Astrocyte (in vitro differentiated cells and primary cell): ENCODE measurements at regions not wholly inside any gene's neighbourhood (a gene's known extent, or its start where the extent isn't known, plus 50 kb on each side); places are given as distances from the start of the nearest gene placed in this dataset.
A peak's percentile ranks its signal among the peaks of the same experiment; 100 is the strongest.
"Not testable (repeated sequence)": the region's sequence is repeated elsewhere in the genome, so short reads cannot be mapped to it uniquely, and the experiment has no call there.

Source experiments
- DNase-seq: peaks from one replicate; pipeline ENCODE4 v3.0.0-alpha.2; 2010; ENCODE audit warnings: low read depth
- FAIRE-seq: peaks from 2 replicates; lab custom pipeline; 2011; peaks lifted over from hg19 to GRCh38; lab: Jason Lieb, UNC
- H2AFZ ChIP-seq: 2 replicates; pipeline ENCODE4 v1.6.0; 2012; ENCODE audit warnings: low read depth, low read length, inconsistent platforms
- H3K27ac ChIP-seq: 2 replicates; pipeline ENCODE4 v1.5.1; 2011; ENCODE audit warnings: low read depth, low read length, inconsistent platforms
- H3K27me3 ChIP-seq: 2 replicates; pipeline ENCODE4 v1.6.0; 2011; ENCODE audit warnings: low read length, inconsistent platforms; ENCODE audit not compliant: insufficient read depth
- H3K36me3 ChIP-seq: 2 replicates; pipeline ENCODE4 v1.5.1; 2011; ENCODE audit warnings: low read length, inconsistent platforms; ENCODE audit not compliant: insufficient read depth
- H3K4me1 ChIP-seq: 2 replicates; pipeline ENCODE4 v1.5.1; 2011; ENCODE audit warnings: low read length, inconsistent platforms; ENCODE audit not compliant: insufficient read depth
- H3K4me2 ChIP-seq: 2 replicates; pipeline ENCODE4 v1.6.0; 2012; ENCODE audit warnings: low read length, inconsistent platforms
- H3K4me3 ChIP-seq: 2 replicates; pipeline ENCODE4 v1.5.1; 2011; ENCODE audit warnings: low read depth, mild to moderate bottlenecking, low read length, inconsistent platforms; ENCODE audit not compliant: insufficient read depth
- H3K79me2 ChIP-seq: 2 replicates; pipeline ENCODE4 v1.6.0; 2012; ENCODE audit warnings: mild to moderate bottlenecking, low read length, inconsistent platforms; ENCODE audit not compliant: insufficient read depth
- H3K9ac ChIP-seq: 2 replicates; pipeline ENCODE4 v1.6.0; 2012; ENCODE audit warnings: mild to moderate bottlenecking, low read length, inconsistent platforms
- H3K9me3 ChIP-seq: 2 replicates; pipeline ENCODE4 v1.5.1; 2012; ENCODE audit warnings: low read depth, mild to moderate bottlenecking, low read length, inconsistent platforms; ENCODE audit not compliant: insufficient read depth
- H4K20me1 ChIP-seq: 2 replicates; pipeline ENCODE4 v1.6.0; 2012; ENCODE audit warnings: low read length, inconsistent platforms; ENCODE audit not compliant: insufficient read depth
- H3K27ac Mint-ChIP-seq: one replicate; pipeline ENCODE4 v1.8.0; 2021; ENCODE audit warnings: mild to moderate bottlenecking, mixed read lengths; ENCODE audit not compliant: unreplicated experiment
- H3K27me3 Mint-ChIP-seq: one replicate; pipeline ENCODE4 v1.8.0; 2021; ENCODE audit warnings: low read depth, mixed read lengths; ENCODE audit not compliant: unreplicated experiment
- H3K36me3 Mint-ChIP-seq: one replicate; pipeline ENCODE4 v1.8.0; 2021; ENCODE audit warnings: low read depth, mixed read lengths; ENCODE audit not compliant: unreplicated experiment
- H3K4me1 Mint-ChIP-seq: one replicate; pipeline ENCODE4 v1.8.0; 2021; ENCODE audit warnings: low read depth, mixed read lengths; ENCODE audit not compliant: unreplicated experiment
- H3K4me3 Mint-ChIP-seq: one replicate; pipeline ENCODE4 v1.8.0; 2021; ENCODE audit warnings: mild to moderate bottlenecking, moderate library complexity, mixed read lengths; ENCODE audit not compliant: unreplicated experiment
- H3K9me3 Mint-ChIP-seq: one replicate; pipeline ENCODE4 v1.8.0; 2021; ENCODE audit warnings: mild to moderate bottlenecking, mixed read lengths; ENCODE audit not compliant: unreplicated experiment
- EZH2 ChIP-seq: IDR thresholded peaks from 2 replicates; pipeline ENCODE4 v1.6.1; 2012; ENCODE audit warnings: mild to moderate bottlenecking, low read length, inconsistent platforms; ENCODE audit not compliant: insufficient read depth
- TF ChIP-seq, protein P1 (sequence below): IDR thresholded peaks from 2 replicates; pipeline ENCODE4 v1.5.1; 2011; ENCODE audit warnings: low read depth, mild to moderate bottlenecking, inconsistent platforms, low read length, moderate library complexity; ENCODE audit not compliant: insufficient read depth

DNA sequence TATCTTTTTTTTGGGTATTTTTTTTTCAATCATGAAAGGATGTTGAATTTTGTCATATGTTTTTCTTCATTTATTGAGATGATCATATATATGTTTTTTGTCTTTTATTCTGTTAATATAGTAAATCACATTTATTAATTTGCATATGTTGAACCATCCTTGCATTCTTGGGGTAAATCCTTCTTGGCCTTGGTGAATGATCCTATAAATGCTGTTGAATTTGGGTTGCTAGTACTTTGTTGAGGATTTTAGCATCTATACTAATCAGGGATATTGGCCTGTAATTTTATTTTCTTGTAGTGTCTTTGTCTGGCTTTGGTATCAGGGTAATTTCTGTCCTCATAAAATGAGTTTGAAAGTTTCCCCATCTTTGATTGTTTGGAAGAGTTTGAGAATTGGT lies 199.9 kb downstream of the B3GLCT start:
- Histone ChIP-seq H3K4me3 (no peak overlapping the region), H3K27ac (no peak overlapping the region), H3K36me3 (no peaks in the 10 kb centered on the region), H4K20me1 (no peaks in the 10 kb centered on the region), H3K4me2 (no peak overlapping the region), H3K9ac (no peak overlapping the region), H3K27me3 (no peaks in the 10 kb centered on the region), H2AFZ (no peak overlapping the region), H3K79me2 (no peaks in the 10 kb centered on the region), H3K9me3 (no peaks in the 10 kb centered on the region), H3K4me1 (no peaks in the 10 kb centered on the region)
- Mint-ChIP-seq H3K27ac (no peak overlapping the region), H3K9me3 (peaks cover 9% of the 10 kb centered on the region), H3K36me3 (no peaks in the 10 kb centered on the region), H3K4me1 (peaks cover 4% of the 10 kb centered on the region), H3K4me3 (no peak overlapping the region), H3K27me3 (peaks cover 2% of the 10 kb centered on the region)
- DNase-seq (no peak), FAIRE-seq (no peak)
- TF ChIP-seq, protein P1, sequence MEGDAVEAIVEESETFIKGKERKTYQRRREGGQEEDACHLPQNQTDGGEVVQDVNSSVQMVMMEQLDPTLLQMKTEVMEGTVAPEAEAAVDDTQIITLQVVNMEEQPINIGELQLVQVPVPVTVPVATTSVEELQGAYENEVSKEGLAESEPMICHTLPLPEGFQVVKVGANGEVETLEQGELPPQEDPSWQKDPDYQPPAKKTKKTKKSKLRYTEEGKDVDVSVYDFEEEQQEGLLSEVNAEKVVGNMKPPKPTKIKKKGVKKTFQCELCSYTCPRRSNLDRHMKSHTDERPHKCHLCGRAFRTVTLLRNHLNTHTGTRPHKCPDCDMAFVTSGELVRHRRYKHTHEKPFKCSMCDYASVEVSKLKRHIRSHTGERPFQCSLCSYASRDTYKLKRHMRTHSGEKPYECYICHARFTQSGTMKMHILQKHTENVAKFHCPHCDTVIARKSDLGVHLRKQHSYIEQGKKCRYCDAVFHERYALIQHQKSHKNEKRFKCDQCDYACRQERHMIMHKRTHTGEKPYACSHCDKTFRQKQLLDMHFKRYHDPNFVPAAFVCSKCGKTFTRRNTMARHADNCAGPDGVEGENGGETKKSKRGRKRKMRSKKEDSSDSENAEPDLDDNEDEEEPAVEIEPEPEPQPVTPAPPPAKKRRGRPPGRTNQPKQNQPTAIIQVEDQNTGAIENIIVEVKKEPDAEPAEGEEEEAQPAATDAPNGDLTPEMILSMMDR: no peak
- TF ChIP-seq EZH2: no peak

DNA sequence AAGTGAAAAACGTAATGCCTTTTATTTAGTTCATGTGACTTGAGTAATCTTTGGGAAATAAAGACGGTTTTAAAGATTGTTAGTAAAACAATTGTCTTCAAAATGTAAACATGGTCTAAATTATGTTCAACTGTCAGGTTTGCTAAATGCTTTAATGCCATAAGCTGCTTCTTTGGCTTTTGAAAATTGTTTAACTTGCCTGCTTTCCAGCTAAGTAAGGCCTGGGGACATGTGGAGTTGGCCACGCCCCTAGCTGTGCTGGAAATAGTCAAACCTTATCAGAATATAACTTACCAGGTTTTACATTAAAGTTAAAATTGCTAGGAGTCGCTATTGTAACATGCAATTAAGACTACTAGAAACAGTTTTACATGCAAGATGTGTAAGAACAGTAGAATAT lies 203.9 kb downstream of the B3GLCT start:
- H3K27ac Mint-ChIP-seq, H3K4me1 Mint-ChIP-seq: not testable (repeated sequence)

DNA sequence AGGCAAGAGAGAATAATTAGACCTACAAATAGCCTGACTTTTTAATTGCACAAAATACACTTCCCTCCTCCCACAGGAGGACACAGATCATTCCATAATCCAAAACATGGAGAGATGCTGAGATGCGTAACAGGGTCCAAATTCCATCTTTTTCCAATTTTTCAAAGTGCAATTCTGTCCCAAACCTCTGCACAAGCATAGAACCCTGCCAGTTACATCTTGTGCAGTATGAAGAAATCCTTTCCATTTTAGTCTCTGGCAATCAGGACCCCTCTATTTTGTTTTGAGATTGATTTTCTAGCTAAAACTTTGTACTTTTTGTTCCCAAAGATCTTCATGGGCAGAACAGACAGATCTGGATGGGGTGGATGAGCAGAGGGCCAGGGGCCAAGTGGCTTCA lies 209.2 kb downstream of the B3GLCT start:
- Histone ChIP-seq H3K4me2 (no peak overlapping the region), H3K36me3 (no peaks in the 10 kb centered on the region), H3K9ac (no peak overlapping the region), H3K4me3 (no peak overlapping the region), H3K4me1 (no peaks in the 10 kb centered on the region), H3K27ac (no peak overlapping the region), H3K79me2 (no peaks in the 10 kb centered on the region), H2AFZ (no peak overlapping the region), H3K27me3 (no peaks in the 10 kb centered on the region), H3K9me3 (no peaks in the 10 kb centered on the region), H4K20me1 (no peaks in the 10 kb centered on the region)
- peaks cover 14% of the 10 kb centered on the region for H3K27me3 Mint-ChIP-seq
- FAIRE-seq (no peak), DNase-seq (no peak)
- H3K9me3 Mint-ChIP-seq: no peaks in the 10 kb centered on the region
- H3K27ac Mint-ChIP-seq: no peak overlapping the region
- no peak overlapping the region for H3K4me3 Mint-ChIP-seq
- no peaks in the 10 kb centered on the region for H3K36me3 Mint-ChIP-seq
- H3K4me1 Mint-ChIP-seq: no peaks in the 10 kb centered on the region
- TF ChIP-seq, protein P1: no peak
- TF ChIP-seq EZH2: no peak

More for the DNA sequence above, 203.9 kb downstream of the B3GLCT start:
- FAIRE-seq: peak; percentile 29
- H3K79me2 ChIP-seq, H3K27me3 ChIP-seq, H3K27ac ChIP-seq, H3K4me2 ChIP-seq, H4K20me1 ChIP-seq, H2AFZ ChIP-seq, H3K4me3 ChIP-seq, H3K9me3 Mint-ChIP-seq, H3K27me3 Mint-ChIP-seq, H3K9me3 ChIP-seq, H3K4me1 ChIP-seq, H3K4me3 Mint-ChIP-seq, H3K36me3 Mint-ChIP-seq, DNase-seq, H3K36me3 ChIP-seq, H3K9ac ChIP-seq: not testable (repeated sequence)
